ENCODE measurements at regions not wholly inside any gene's neighbourhood (a gene's known extent, or its start where the extent isn't known, plus 50 kb on each side); places are given as distances from the start of the nearest gene placed in this dataset.
"Not testable (repeated sequence)": the region's sequence is repeated elsewhere in the genome, so short reads cannot be mapped to it uniquely, and the experiment has no call there.

DNA sequence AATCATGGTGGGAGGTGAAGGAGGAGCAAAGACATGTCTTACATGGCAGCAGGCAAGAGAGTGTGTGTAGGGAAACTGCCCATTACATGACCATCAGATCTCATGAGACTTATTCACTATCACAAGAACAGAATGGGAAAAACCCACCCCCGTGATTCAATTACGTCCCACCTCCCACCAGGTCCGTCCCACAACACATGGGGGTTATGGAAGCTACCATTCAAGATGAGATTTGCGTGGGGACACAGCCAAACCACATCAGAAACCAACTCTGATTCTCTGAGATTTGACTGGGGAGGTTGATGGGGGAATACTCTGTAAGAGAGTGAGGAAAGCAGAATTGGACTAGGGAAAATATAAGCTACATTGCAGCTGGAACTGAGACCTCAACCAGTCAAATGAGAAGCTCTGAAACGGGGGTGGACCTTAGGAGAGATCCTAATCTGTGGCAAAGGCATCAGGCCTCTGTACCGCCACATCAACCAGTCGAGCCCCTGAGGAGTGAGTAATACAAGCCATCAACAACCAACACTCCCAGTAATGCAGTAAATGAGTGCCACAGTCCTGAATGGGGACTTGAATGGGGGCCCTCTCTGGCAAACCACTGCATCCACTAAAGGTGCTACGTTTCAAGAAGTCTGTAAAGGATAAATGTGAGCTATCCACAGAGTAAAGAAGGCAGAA lies 207.9 kb upstream of the GADL1 start:
- Mint-ChIP-seq H3K36me3 (ENCODE audit: low read depth) (no peaks in the 10 kb centered on the region), H3K4me1 (peaks cover 39% of the 10 kb centered on the region), H3K4me3 (no peak overlapping the region), H3K27me3 (no peaks in the 10 kb centered on the region), H3K27ac (peak overlapping the region; percentile 14), H3K9me3 (peaks cover 19% of the 10 kb centered on the region)
- intact Hi-C loops (cut with micrococcal nuclease), result loop anchor here (10.0 kb wide), 3 partner anchors 432 to 758 kb away; partner anchors contain the start of gene STT3B
- no peak for DNase-seq

DNA sequence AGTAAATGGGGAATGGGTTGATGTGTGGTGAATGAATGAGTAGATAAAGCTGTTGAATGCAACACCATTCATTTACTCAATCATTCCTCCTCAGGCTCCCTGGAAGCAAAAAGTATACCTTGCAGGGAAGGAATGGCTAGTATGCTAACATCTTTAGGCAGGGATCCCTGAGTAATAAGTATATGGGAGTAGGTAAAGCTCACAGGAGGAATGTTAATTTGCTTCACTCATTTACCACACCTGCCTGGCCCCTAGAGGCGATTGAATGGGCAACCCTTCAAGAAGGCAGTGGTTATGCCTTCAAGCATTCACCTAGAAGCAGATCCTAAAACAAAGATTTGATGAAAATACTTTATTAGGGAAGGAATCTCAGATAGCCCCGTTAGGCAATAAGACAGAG lies 208.7 kb upstream of the GADL1 start:
- H3K4me1 Mint-ChIP-seq, result peaks cover 39% of the 10 kb centered on the region
- no peaks in the 10 kb centered on the region for H3K36me3 Mint-ChIP-seq (ENCODE audit: low read depth)
- peaks cover 13% of the 10 kb centered on the region for H3K9me3 Mint-ChIP-seq
- intact Hi-C loops (cut with micrococcal nuclease), result loop anchor here (10.0 kb wide), 3 partner anchors 432 to 758 kb away; partner anchors contain the start of gene STT3B
- DNase-seq, result no peak
- H3K4me3 Mint-ChIP-seq, result no peak overlapping the region
- no peaks in the 10 kb centered on the region for H3K27me3 Mint-ChIP-seq
- no peak overlapping the region for H3K27ac Mint-ChIP-seq

DNA sequence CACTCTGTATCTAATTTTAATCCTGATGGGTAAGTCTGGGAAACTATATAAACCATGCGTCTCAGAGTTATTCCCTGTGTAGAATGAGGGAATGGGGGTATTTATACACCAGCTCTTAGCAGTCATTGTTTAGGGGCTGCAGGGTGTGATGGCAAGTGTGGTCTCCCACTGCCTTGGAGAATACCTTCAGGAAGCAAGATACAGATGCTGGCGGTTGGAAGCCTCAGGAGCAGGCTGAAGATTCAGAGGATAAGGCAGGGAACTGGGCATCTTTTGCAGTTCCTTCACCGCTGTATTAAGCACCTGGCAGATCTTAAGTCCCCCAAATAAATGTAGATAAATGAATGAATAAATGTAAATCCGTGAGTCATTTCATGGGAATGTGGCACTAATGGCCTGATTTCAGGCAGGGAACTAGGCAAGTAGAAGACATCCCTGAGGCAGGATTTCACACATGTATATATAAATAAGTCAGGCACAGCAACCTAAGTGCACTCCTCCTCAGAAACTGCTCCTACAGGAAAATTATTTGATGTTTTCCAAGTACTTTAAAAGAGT lies 209.2 kb upstream of the GADL1 start:
- DNase-seq, result no peak
- Mint-ChIP-seq H3K27me3 (no peaks in the 10 kb centered on the region), H3K9me3 (peaks cover 15% of the 10 kb centered on the region), H3K27ac (no peak overlapping the region), H3K36me3 (ENCODE audit: low read depth) (no peaks in the 10 kb centered on the region), H3K4me3 (no peak overlapping the region), H3K4me1 (peaks cover 39% of the 10 kb centered on the region)
- intact Hi-C loops (cut with micrococcal nuclease), result loop anchor here (10.0 kb wide), 3 partner anchors 431 to 759 kb away; partner anchors contain the start of gene STT3B

DNA sequence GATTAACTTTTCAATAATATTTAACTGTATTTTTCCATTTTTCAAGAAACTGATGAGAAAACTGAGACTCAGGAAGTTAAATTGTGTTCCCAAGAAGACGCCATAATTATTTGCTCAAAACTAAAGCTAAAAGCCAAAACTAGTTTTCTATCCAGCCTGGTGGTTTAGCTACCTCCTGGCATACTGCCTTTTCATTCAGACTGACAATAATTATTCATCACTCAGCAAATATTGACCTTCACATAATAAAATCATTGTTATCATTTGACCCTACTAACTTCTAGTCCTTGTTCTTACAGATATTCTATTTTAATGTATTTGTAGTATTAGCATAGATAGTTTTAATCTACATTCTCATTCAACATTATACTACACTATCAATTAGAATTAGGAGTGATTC lies 210.6 kb upstream of the GADL1 start:
- no peak overlapping the region for H3K27ac Mint-ChIP-seq
- no peak for DNase-seq
- peaks cover 21% of the 10 kb centered on the region for H3K9me3 Mint-ChIP-seq
- H3K27me3 Mint-ChIP-seq, result no peaks in the 10 kb centered on the region
- H3K4me1 Mint-ChIP-seq, result peaks cover 39% of the 10 kb centered on the region
- intact Hi-C loops (cut with micrococcal nuclease), result loop anchor here (1.0 to 10.0 kb wide), 4 partner anchors 28 to 760 kb away; partner anchors contain the start of gene STT3B
- no peaks in the 10 kb centered on the region for H3K36me3 Mint-ChIP-seq (ENCODE audit: low read depth)
- H3K4me3 Mint-ChIP-seq, result no peak overlapping the region

DNA sequence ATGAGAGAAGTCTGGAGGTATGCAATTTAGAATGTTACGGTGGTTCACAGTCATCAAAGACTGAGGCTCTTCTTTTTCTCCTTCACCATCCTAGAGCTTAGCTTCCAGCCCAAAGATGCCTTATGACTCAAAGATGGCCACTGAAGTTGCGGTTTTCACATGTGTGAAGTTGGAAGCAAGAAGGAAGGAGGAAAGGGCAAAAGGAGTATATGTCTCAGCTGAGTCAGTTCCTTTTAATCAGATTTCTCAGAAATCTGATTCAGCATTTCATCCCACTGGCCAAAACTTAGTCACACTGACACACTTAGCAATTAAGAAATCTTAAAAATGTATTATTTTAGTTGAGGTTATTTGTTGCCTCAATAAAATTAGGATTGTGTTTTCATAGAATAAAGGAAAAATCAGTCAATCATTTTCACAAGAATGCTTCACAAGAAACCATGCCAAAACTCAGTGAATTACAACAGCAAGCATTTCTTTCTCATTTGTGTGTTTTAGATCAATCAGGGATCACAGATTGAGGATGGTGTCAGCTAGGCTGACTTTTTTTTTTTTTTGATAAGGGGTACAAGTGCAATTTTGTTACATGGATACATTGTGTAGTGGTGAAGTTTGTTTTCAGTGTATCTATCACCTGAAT lies 211.1 kb upstream of the GADL1 start:
- H3K36me3 Mint-ChIP-seq (ENCODE audit: low read depth), result no peaks in the 10 kb centered on the region
- H3K4me3 Mint-ChIP-seq, result no peak overlapping the region
- DNase-seq, result peak; percentile 66
- intact Hi-C loops (cut with micrococcal nuclease), result loop anchor here (1.0 to 10.0 kb wide), 5 partner anchors 28 to 761 kb away; partner anchors contain the start of gene STT3B
- peaks cover 21% of the 10 kb centered on the region for H3K9me3 Mint-ChIP-seq
- no peaks in the 10 kb centered on the region for H3K27me3 Mint-ChIP-seq
- H3K27ac Mint-ChIP-seq, result no peak overlapping the region
- H3K4me1 Mint-ChIP-seq, result peaks cover 39% of the 10 kb centered on the region

DNA sequence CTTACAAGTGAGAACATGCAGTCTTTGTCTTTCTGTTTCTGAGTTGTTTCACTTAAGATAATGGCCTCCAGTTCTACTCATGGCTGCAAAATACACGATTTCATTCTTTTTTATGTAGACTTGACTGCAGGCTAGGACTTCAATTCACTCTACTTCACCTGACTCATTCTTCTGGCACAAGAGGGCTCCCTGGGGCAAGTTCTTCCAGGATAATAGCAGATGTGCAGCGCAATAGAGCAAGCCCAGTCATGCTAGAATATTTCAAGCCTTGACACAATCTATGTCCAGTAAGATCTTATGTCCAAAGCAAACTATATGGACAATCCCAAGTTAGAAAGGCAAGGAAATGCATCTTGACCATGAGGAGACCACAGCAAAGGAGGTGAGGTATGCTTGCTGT lies 211.7 kb upstream of the GADL1 start:
- Mint-ChIP-seq H3K27ac (no peak overlapping the region), H3K36me3 (ENCODE audit: low read depth) (no peaks in the 10 kb centered on the region), H3K27me3 (no peaks in the 10 kb centered on the region), H3K4me3 (no peak overlapping the region), H3K4me1 (peaks cover 36% of the 10 kb centered on the region), H3K9me3 (peaks cover 21% of the 10 kb centered on the region)
- DNase-seq, result no peak
- intact Hi-C loops (cut with micrococcal nuclease), result loop anchor here (2.0 to 10.0 kb wide), 4 partner anchors 147 to 761 kb away; partner anchors contain the start of gene STT3B

GRCh38 chr3:31106912-31107311 lies 212.5 kb upstream of the GADL1 start:
- H3K9me3 Mint-ChIP-seq, result peaks cover 17% of the 10 kb centered on the region
- H3K27ac Mint-ChIP-seq, result peak overlapping the region; percentile 51
- no peaks in the 10 kb centered on the region for H3K27me3 Mint-ChIP-seq
- intact Hi-C loops (cut with micrococcal nuclease), result loop anchor here (2.0 to 10.0 kb wide), 4 partner anchors 146 to 762 kb away; partner anchors contain the start of gene STT3B
- H3K4me1 Mint-ChIP-seq, result peaks cover 33% of the 10 kb centered on the region
- peak overlapping the region; percentile 14 for H3K4me3 Mint-ChIP-seq
- H3K36me3 Mint-ChIP-seq (ENCODE audit: low read depth), result no peaks in the 10 kb centered on the region
- peak; percentile 62 for DNase-seq

- H3K36me3 Mint-ChIP-seq (ENCODE audit: low read depth), result no peaks in the 10 kb centered on the region
- no peak overlapping the region for H3K27ac Mint-ChIP-seq
- no peak overlapping the region for H3K4me3 Mint-ChIP-seq
- no peak for DNase-seq
- H3K27me3 Mint-ChIP-seq, result no peaks in the 10 kb centered on the region
- intact Hi-C loops (cut with micrococcal nuclease), result no loop called here
- no peaks in the 10 kb centered on the region for H3K4me1 Mint-ChIP-seq
- H3K9me3 Mint-ChIP-seq, result peaks cover 15% of the 10 kb centered on the region
Measured at GRCh38 chr3:31114929-31115283, 220.4 kb upstream of the GADL1 start.

DNA sequence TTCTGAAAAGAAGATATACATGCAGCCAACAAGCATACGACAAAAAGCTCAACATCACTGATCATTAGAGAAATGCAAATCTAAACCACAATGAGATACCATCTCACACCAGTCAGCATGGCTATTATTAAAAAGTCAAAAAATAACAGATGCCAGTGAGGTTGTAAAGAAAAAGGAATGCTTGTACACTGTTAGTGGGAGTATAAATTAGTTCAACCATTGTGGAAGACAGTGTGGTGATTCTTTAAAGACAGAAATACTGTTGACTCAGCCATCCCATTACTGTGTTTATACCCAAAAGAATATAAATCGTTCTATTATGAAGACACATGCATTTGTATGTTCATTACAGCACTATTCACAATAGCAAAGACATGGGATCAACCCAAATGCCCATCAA lies 221.1 kb upstream of the GADL1 start:
- H3K27ac Mint-ChIP-seq; DNase-seq; H3K4me1 Mint-ChIP-seq; intact Hi-C loops (cut with micrococcal nuclease); H3K4me3 Mint-ChIP-seq; H3K36me3 Mint-ChIP-seq (ENCODE audit: low read depth); H3K27me3 Mint-ChIP-seq: not testable (repeated sequence)
- H3K9me3 Mint-ChIP-seq, result peaks cover 14% of the 10 kb centered on the region

GRCh38 chr3:31116651-31117050 lies 222.2 kb upstream of the GADL1 start:
- no peak overlapping the region for H3K4me3 Mint-ChIP-seq
- no peaks in the 10 kb centered on the region for H3K4me1 Mint-ChIP-seq
- intact Hi-C loops (cut with micrococcal nuclease), result no loop called here
- no peaks in the 10 kb centered on the region for H3K27me3 Mint-ChIP-seq
- H3K9me3 Mint-ChIP-seq, result peaks cover 21% of the 10 kb centered on the region
- no peak for DNase-seq
- H3K27ac Mint-ChIP-seq, result no peak overlapping the region
- no peaks in the 10 kb centered on the region for H3K36me3 Mint-ChIP-seq (ENCODE audit: low read depth)

GRCh38 chr3:31117854-31118253 lies 223.4 kb upstream of the GADL1 start:
- Mint-ChIP-seq H3K4me3 (no peak overlapping the region), H3K9me3 (peaks cover 21% of the 10 kb centered on the region), H3K36me3 (ENCODE audit: low read depth) (no peaks in the 10 kb centered on the region), H3K4me1 (no peaks in the 10 kb centered on the region), H3K27me3 (no peaks in the 10 kb centered on the region), H3K27ac (no peak overlapping the region)
- intact Hi-C loops (cut with micrococcal nuclease), result no loop called here
- no peak for DNase-seq

DNA sequence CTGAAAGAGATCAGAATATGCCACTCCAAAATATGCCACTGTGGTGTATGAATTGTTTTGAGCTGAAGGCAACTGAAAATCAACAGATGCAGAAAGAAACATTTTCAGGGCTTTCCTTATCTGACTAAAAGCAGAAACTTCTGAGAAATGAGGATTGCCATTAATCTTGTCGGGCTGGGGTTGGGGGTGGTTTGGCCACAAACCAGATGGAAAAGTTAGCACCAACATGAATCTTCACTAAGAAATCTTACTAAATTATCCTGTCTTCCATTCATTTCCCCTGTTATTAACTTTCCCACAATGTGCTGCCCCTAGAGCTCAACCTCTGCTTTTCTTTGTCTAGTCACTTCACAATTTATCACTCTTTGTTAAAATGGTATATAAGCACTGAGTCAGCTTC lies 229.9 kb upstream of the GADL1 start:
- Mint-ChIP-seq H3K27ac (no peak overlapping the region), H3K36me3 (ENCODE audit: low read depth) (peaks cover 3% of the 10 kb centered on the region), H3K4me3 (no peak overlapping the region), H3K27me3 (no peaks in the 10 kb centered on the region), H3K4me1 (no peaks in the 10 kb centered on the region), H3K9me3 (peaks cover 28% of the 10 kb centered on the region)
- intact Hi-C loops (cut with micrococcal nuclease), result no loop called here
- DNase-seq, result no peak

DNA sequence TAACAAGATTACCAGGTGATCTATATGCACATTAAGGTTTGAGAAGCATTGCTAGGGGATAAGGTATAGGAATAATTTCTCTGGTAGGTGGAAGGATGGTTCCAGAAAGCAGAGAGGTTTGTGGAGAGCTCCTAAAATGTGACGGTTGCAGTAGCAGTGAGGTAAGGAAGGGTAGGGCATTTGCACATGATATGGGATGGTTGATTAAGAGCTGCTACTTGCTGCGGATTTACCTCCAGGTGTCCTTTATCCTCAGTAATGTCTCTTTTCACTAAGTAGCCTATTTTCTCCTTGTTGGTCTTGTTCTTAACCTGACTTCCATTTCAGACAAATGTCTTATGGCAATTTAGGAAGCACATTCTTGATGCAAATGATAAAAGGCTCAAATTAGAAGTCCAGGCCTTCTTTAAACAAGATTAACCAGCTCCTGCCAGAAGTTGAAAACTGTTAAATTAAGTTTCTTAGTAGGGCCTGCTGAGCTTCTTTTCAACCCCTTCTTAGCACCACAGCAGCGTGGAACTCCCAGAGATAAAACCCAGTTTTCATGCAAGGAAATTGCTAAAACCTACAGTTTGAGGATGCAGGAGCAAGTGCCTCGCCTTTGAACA lies 231.1 kb upstream of the GADL1 start:
- peaks cover 28% of the 10 kb centered on the region for H3K9me3 Mint-ChIP-seq
- no peaks in the 10 kb centered on the region for H3K4me1 Mint-ChIP-seq
- intact Hi-C loops (cut with micrococcal nuclease), result no loop called here
- peaks cover 3% of the 10 kb centered on the region for H3K36me3 Mint-ChIP-seq (ENCODE audit: low read depth)
- DNase-seq, result no peak
- no peak overlapping the region for H3K27ac Mint-ChIP-seq
- no peak overlapping the region for H3K4me3 Mint-ChIP-seq
- no peaks in the 10 kb centered on the region for H3K27me3 Mint-ChIP-seq

- Mint-ChIP-seq H3K27ac (no peak overlapping the region), H3K27me3 (no peaks in the 10 kb centered on the region), H3K4me1 (peaks cover 3% of the 10 kb centered on the region), H3K36me3 (ENCODE audit: low read depth) (peaks cover 3% of the 10 kb centered on the region), H3K9me3 (peaks cover 13% of the 10 kb centered on the region), H3K4me3 (no peak overlapping the region)
- DNase-seq, result no peak
- intact Hi-C loops (cut with micrococcal nuclease), result no loop called here
Measured at GRCh38 chr3:31129241-31129640, 234.8 kb upstream of the GADL1 start.
